ENCODE measurements at regions not wholly inside any gene's neighbourhood (a gene's known extent, or its start where the extent isn't known, plus 50 kb on each side); places are given as distances from the start of the nearest gene placed in this dataset.

GRCh38 chr7:41517771-41518170, 185.1 kb downstream of the INHBA start:
- no peak for DNase-seq

GRCh38 chr7:41508755-41509154, 194.1 kb downstream of the INHBA start:
- DNase-seq = no peak

- no peak for DNase-seq
Observed at GRCh38 chr7:41507686-41508268, 195.1 kb downstream of the INHBA start.

- no peak for DNase-seq
Observed at GRCh38 chr7:41504214-41504980, 198.5 kb downstream of the INHBA start.

- no peak for DNase-seq
Observed at GRCh38 chr7:41503438-41503837, 199.5 kb downstream of the INHBA start.

GRCh38 chr7:41501466-41501865, 201.4 kb downstream of the INHBA start:
- DNase-seq = no peak

GRCh38 chr7:41501006-41501405, 201.9 kb downstream of the INHBA start:
- no peak for DNase-seq

GRCh38 chr7:41492603-41493002, 210.3 kb downstream of the INHBA start:
- DNase-seq = no peak

- DNase-seq = no peak
Observed at GRCh38 chr7:41491883-41492471, 210.9 kb downstream of the INHBA start.

GRCh38 chr7:41491308-41491707, 211.6 kb downstream of the INHBA start:
- DNase-seq = no peak

GRCh38 chr7:41489885-41490284, 213.0 kb downstream of the INHBA start:
- no peak for DNase-seq

GRCh38 chr7:41487229-41487940, 215.5 kb downstream of the INHBA start:
- DNase-seq = no peak

GRCh38 chr7:41481353-41481752, 221.5 kb downstream of the INHBA start:
- no peak for DNase-seq

- DNase-seq = no peak
Observed at GRCh38 chr7:41478187-41478586, 224.7 kb downstream of the INHBA start.

- no peak for DNase-seq
Observed at GRCh38 chr7:41476460-41476803, 226.5 kb downstream of the INHBA start.

- DNase-seq = no peak
Observed at GRCh38 chr7:41475801-41476459, 227.0 kb downstream of the INHBA start.

- DNase-seq = no peak
Observed at GRCh38 chr7:41472427-41473125, 230.3 kb downstream of the INHBA start.

GRCh38 chr7:41470081-41470480, 232.8 kb downstream of the INHBA start:
- DNase-seq = no peak

- no peak for DNase-seq
Observed at GRCh38 chr7:41467596-41467995, 235.3 kb downstream of the INHBA start.

- no peak for DNase-seq
Observed at GRCh38 chr7:41466760-41467384, 236.0 kb downstream of the INHBA start.

- no peak for DNase-seq
Observed at GRCh38 chr7:41465571-41465970, 237.3 kb downstream of the INHBA start.

All from NCI-H2081 (cell line).